Naive thymus-derived CD8-positive, alpha-beta T cell (primary cell): ENCODE measurements at regions not wholly inside any gene's neighbourhood (a gene's known extent, or its start where the extent isn't known, plus 50 kb on each side); places are given as distances from the start of the nearest gene placed in this dataset.
"Not testable (repeated sequence)": the region's sequence is repeated elsewhere in the genome, so short reads cannot be mapped to it uniquely, and the experiment has no call there.

Experiments
- ATAC-seq, 2 donors: fragments of 150-1000 bp; cut with Tn5 transposase in 1 of 2; sonication (Bioruptor Pico), chemical (Tn5 transposase) in 1 of 2; 1 replicate in 1 of 2; 2 replicates in 1 of 2; pipeline ENCODE4 v1.10.0; 2021; ENCODE audit warnings: mild to moderate bottlenecking in 2 of 2, moderate library complexity in 2 of 2
- POLR2A ChIA-PET: fragments of 350-600 bp; sonication (Branson Sonifier 250); formaldehyde crosslinking; loops from one replicate; lab custom pipeline; 2021; ENCODE audit warnings: antibody characterized with exemption; lab: Charles Lee
- DNase-seq, 10 donors: peaks; one replicate each; pipeline versions ENCODE4 v3.0.0 to v3.0.0-alpha.2; 2020 to 2022
- H3K27ac Mint-ChIP-seq, 10 donors: one replicate each; pipeline ENCODE4 v1.8.0; 2020 to 2022; ENCODE audit warnings: mild to moderate bottlenecking in 10 of 10, mixed read lengths in 10 of 10, moderate library complexity in 4 of 10, inconsistent platforms in 1 of 10
- H3K27me3 Mint-ChIP-seq, 5 donors: one replicate each; pipeline ENCODE4 v1.8.0; 2021 to 2022; ENCODE audit warnings: mixed read lengths in 5 of 5
- H3K36me3 Mint-ChIP-seq, 3 donors: one replicate each; pipeline ENCODE4 v1.8.0; 2020 to 2022; ENCODE audit warnings: mixed read lengths in 3 of 3, mild to moderate bottlenecking in 2 of 3, inconsistent platforms in 1 of 3
- H3K4me1 Mint-ChIP-seq, 4 donors: one replicate each; pipeline ENCODE4 v1.8.0; 2021 to 2022; ENCODE audit warnings: mixed read lengths in 4 of 4
- H3K4me3 Mint-ChIP-seq, 10 donors: one replicate each; pipeline ENCODE4 v1.8.0; 2020 to 2022; ENCODE audit warnings: mild to moderate bottlenecking in 10 of 10, mixed read lengths in 10 of 10, moderate library complexity in 6 of 10, inconsistent platforms in 1 of 10
- H3K9me3 Mint-ChIP-seq, 9 donors: one replicate each; pipeline ENCODE4 v1.8.0; 2020 to 2022; ENCODE audit warnings: mixed read lengths in 9 of 9, mild to moderate bottlenecking in 3 of 9, inconsistent platforms in 1 of 9, moderate library complexity in 1 of 9

DNA sequence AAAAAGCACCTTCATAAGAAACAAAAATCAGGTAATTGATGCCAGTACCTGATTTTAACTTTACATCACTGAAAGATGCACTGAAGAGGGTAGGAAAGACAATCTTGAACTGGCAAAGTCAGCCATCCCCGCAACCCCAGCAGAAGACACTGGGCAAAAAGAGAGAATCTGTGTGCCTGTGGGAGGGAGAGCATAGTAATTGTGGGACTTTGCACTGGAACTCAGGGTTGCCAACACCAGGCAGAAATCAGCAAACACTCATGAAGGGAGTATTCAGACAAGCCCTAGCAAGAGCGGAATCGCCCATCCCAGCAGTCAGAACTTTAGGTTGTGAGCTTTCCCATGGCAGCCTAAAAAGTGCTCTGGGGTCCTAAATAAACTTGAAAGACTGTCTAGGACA lies 344.6 kb upstream of the GJE1 start:
- Mint-ChIP-seq H3K4me3 (no peak overlapping the region), H3K27ac (peak overlapping the region in 1 of 10 donors; percentile 1), H3K27me3 (no peaks in the 10 kb centered on the region), H3K36me3 (peaks cover 0 to 3% (median 0%) of the 10 kb centered on the region in 3 donors), H3K4me1 (peaks cover 0 to 3% (median 0%) of the 10 kb centered on the region in 4 donors), H3K9me3 (peaks cover 0 to 16% (median 0%) of the 10 kb centered on the region in 9 donors)
- POLR2A ChIA-PET = no interaction called here
- DNase-seq (no peak), ATAC-seq (no peak)

- no peak for DNase-seq
- H3K36me3 Mint-ChIP-seq = no peaks in the 10 kb centered on the region
- POLR2A ChIA-PET = no interaction called here
These were observed 349.1 kb upstream of the GJE1 start for GRCh38 chr6:141783585-141783984.

DNA sequence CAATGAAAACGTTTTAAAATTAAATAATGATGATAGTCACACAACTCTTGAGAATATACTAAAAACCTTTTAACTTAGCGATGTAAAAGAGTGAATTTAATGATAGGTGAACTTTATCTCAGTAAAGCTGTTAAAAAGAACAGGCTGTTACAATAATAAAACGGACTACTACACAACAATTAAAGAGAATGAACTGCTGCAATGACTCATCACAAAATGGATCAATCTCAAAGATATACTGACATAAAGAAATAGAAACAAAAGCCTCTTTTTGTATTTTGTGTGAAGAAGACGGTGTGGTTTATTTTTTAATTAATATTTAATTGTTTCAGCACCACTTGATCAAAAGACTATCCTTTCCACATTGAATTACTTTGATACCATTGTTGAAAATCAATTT lies 352.4 kb upstream of the GJE1 start:
- POLR2A ChIA-PET = no interaction called here
- H3K4me3 Mint-ChIP-seq = no peak overlapping the region
- no peaks in the 10 kb centered on the region for H3K4me1 Mint-ChIP-seq
- ATAC-seq (no peak), DNase-seq (no peak)
- no peaks in the 10 kb centered on the region for H3K36me3 Mint-ChIP-seq
- no peak overlapping the region for H3K27ac Mint-ChIP-seq
- peaks cover 0 to 3% (median 0%) of the 10 kb centered on the region in 9 donors for H3K9me3 Mint-ChIP-seq
- no peaks in the 10 kb centered on the region for H3K27me3 Mint-ChIP-seq

More at GRCh38 chr6:141783585-141783984, 349.1 kb upstream of the GJE1 start:
- Mint-ChIP-seq H3K9me3 (peaks cover 0 to 3% (median 0%) of the 10 kb centered on the region in 9 donors), H3K4me1 (peaks cover 0 to 2% (median 0%) of the 10 kb centered on the region in 4 donors), H3K27me3 (no peaks in the 10 kb centered on the region), H3K27ac (no peak overlapping the region), H3K4me3 (no peak overlapping the region)
- ATAC-seq = no peak

GRCh38 chr6:141764388-141764787 lies 368.3 kb upstream of the GJE1 start:
- Mint-ChIP-seq H3K9me3 (peaks cover 0 to 14% (median 0%) of the 10 kb centered on the region in 9 donors), H3K27ac (no peak overlapping the region), H3K4me3 (no peak overlapping the region), H3K27me3 (peaks cover 0 to 1% (median 0%) of the 10 kb centered on the region in 5 donors), H3K4me1 (peaks cover 0 to 1% (median 0%) of the 10 kb centered on the region in 4 donors), H3K36me3 (no peaks in the 10 kb centered on the region)
- no peak for DNase-seq
- no peak for ATAC-seq
- POLR2A ChIA-PET = no interaction called here

- Mint-ChIP-seq H3K27ac (no peak overlapping the region), H3K27me3 (no peaks in the 10 kb centered on the region), H3K36me3 (peaks cover 0 to 1% (median 0%) of the 10 kb centered on the region in 3 donors), H3K4me3 (no peak overlapping the region), H3K9me3 (peaks cover 0 to 8% (median 0%) of the 10 kb centered on the region in 9 donors), H3K4me1 (peaks cover 0 to 4% (median under 1%) of the 10 kb centered on the region in 4 donors)
- POLR2A ChIA-PET = no interaction called here
- DNase-seq = no peak
- no peak for ATAC-seq
These were observed 374.3 kb upstream of the GJE1 start for GRCh38 chr6:141758430-141758829.

GRCh38 chr6:141753180-141753579 lies 379.5 kb upstream of the GJE1 start:
- Mint-ChIP-seq H3K27me3 (no peaks in the 10 kb centered on the region), H3K27ac (peak overlapping the region in 1 of 10 donors; percentile 33), H3K4me3 (no peak overlapping the region), H3K9me3 (no peaks in the 10 kb centered on the region), H3K36me3 (no peaks in the 10 kb centered on the region), H3K4me1 (peaks cover 0 to 9% (median under 1%) of the 10 kb centered on the region in 4 donors)
- POLR2A ChIA-PET = no interaction called here
- no peak for DNase-seq
- ATAC-seq = no peak

DNA sequence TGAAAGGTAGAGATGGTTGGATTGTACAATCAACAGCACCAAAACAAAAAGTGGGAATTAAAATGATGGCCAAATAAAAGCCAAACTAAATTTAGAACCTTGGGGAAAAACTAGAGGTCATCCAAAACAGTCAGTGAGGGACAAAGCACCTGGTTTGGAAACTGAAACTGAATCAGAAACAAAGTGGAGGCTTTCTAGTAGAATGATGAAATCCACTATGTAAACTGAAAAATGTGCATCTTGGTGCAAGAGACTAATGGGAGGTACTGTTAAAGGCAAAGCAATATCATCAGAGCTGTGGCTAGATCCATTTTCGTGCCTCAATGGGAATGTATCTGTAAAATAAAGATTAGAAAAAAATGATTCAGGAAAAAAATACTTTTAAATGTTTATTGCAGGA lies 380.0 kb upstream of the GJE1 start:
- H3K4me3 Mint-ChIP-seq = no peak overlapping the region
- H3K27ac Mint-ChIP-seq = peak overlapping the region in 2 of 10 donors; percentile 33 to 54
- H3K27me3 Mint-ChIP-seq = no peaks in the 10 kb centered on the region
- peaks cover 0 to 3% (median 0%) of the 10 kb centered on the region in 9 donors for H3K9me3 Mint-ChIP-seq
- H3K4me1 Mint-ChIP-seq = peaks cover 0 to 9% (median under 1%) of the 10 kb centered on the region in 4 donors
- no peaks in the 10 kb centered on the region for H3K36me3 Mint-ChIP-seq
- POLR2A ChIA-PET = no interaction called here
- ATAC-seq = no peak
- no peak for DNase-seq

DNA sequence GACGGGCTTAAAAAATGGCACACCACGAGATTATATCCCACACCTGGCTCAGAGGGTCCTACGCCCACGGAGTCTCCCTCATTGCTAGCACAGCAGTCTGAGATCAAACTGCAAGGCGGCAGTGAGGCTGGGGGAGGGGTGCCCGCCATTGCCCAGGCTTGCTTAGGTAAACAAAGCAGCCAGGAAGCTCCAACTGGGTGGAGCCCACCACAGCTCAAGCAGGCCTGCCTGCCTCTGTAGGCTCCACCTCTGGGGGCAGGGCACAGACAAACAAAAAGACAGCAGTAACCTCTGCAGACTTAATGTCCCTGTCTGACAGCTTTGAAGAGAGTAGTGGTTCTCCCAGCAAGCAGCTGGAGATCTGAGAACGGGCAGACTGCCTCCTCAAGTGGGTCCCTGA lies 386.4 kb upstream of the GJE1 start:
- H3K27me3 Mint-ChIP-seq, H3K4me1 Mint-ChIP-seq, ATAC-seq, H3K36me3 Mint-ChIP-seq, POLR2A ChIA-PET, DNase-seq, H3K27ac Mint-ChIP-seq, H3K4me3 Mint-ChIP-seq: not testable (repeated sequence)
- peaks cover 0 to 17% (median 2%) of the 10 kb centered on the region in 9 donors for H3K9me3 Mint-ChIP-seq

- DNase-seq = no peak
- Mint-ChIP-seq H3K4me3 (no peak overlapping the region), H3K27me3 (peaks cover 0 to 2% (median 0%) of the 10 kb centered on the region in 5 donors), H3K9me3 (peaks cover 0 to 17% (median 2%) of the 10 kb centered on the region in 9 donors), H3K4me1 (no peaks in the 10 kb centered on the region), H3K36me3 (peaks cover 0 to 4% (median 0%) of the 10 kb centered on the region in 3 donors), H3K27ac (no peak overlapping the region)
- POLR2A ChIA-PET = no interaction called here
- ATAC-seq = no peak
These were observed 387.8 kb upstream of the GJE1 start for GRCh38 chr6:141744971-141745370.

DNA sequence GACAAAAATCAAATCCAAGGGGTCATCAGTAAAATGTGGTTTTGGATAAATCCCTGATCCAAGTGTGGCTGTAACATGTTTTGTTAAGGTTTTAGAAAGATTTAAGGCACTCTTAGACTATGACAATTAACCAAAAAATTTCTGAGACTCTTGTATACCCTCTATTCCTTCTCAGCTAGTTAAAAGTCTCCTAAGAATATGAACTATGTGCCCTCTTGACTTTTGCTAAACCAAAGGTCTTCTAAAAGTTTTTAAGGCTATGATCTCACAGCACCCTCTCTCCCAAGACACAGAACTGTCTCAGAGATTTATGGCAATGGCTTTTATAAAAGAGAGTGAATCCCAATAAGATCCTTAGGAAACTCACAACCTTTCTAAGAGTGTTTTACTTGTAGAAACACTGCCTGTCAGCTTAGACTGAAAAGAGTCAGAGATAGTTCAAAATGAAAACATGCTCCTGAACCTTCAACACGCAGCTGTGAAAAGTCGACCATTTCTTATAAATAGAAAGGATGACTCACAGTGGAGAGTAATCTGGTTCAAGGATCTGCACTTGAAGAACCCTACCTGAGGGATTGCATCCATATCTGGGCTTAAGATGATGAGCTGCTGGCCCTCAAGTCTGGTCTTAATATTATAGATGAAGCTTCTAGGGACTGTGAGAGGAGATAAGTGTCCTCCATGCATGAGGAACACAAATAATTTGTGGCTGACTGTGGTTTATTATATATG lies 388.4 kb upstream of the GJE1 start:
- POLR2A ChIA-PET = no interaction called here
- no peak for DNase-seq
- Mint-ChIP-seq H3K4me3 (no peak overlapping the region), H3K27me3 (peaks cover 0 to 2% (median 0%) of the 10 kb centered on the region in 5 donors), H3K36me3 (peaks cover 0 to 4% (median 0%) of the 10 kb centered on the region in 3 donors), H3K9me3 (peaks cover 0 to 17% (median 2%) of the 10 kb centered on the region in 9 donors), H3K27ac (peak overlapping the region in 1 of 10 donors; percentile 70), H3K4me1 (no peaks in the 10 kb centered on the region)
- no peak for ATAC-seq

DNA sequence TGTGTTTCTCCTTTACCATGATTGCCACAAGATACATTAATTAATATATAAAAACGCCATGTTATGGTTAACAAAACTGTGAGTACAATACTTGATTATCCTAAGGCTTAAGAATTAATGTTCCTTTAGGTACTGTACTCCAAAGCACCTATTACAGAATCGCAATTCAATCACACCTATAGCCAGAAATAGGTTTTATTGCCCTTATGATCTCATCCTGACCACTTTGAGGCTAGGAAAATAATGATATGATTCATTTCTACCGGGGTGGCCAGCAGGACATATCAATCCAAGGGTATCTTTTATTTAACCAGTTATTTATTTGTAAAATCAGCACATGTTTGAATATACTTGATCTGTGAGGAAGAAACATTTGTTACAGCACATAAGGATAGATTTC lies 396.6 kb upstream of the GJE1 start:
- Mint-ChIP-seq H3K4me3 (no peak overlapping the region), H3K27me3 (peaks cover 0 to 2% (median 0%) of the 10 kb centered on the region in 5 donors), H3K9me3 (no peaks in the 10 kb centered on the region), H3K27ac (no peak overlapping the region), H3K36me3 (no peaks in the 10 kb centered on the region), H3K4me1 (peaks cover 0 to 1% (median 0%) of the 10 kb centered on the region in 4 donors)
- DNase-seq (no peak), ATAC-seq (no peak)
- POLR2A ChIA-PET = no interaction called here

GRCh38 chr6:141735126-141735525 lies 397.6 kb upstream of the GJE1 start:
- DNase-seq (no peak), ATAC-seq (no peak)
- peaks cover 0 to 1% (median 0%) of the 10 kb centered on the region in 4 donors for H3K4me1 Mint-ChIP-seq
- no peak overlapping the region for H3K4me3 Mint-ChIP-seq
- H3K9me3 Mint-ChIP-seq = no peaks in the 10 kb centered on the region
- no peak overlapping the region for H3K27ac Mint-ChIP-seq
- POLR2A ChIA-PET = no interaction called here
- H3K36me3 Mint-ChIP-seq = no peaks in the 10 kb centered on the region
- peaks cover 0 to 2% (median 0%) of the 10 kb centered on the region in 5 donors for H3K27me3 Mint-ChIP-seq

GRCh38 chr6:141734071-141734840 lies 398.5 kb upstream of the GJE1 start:
- H3K9me3 Mint-ChIP-seq = no peaks in the 10 kb centered on the region
- H3K4me3 Mint-ChIP-seq = no peak overlapping the region
- no peak overlapping the region for H3K27ac Mint-ChIP-seq
- POLR2A ChIA-PET = no interaction called here
- H3K4me1 Mint-ChIP-seq = peaks cover 0 to 1% (median 0%) of the 10 kb centered on the region in 4 donors
- H3K36me3 Mint-ChIP-seq = no peaks in the 10 kb centered on the region
- DNase-seq (no peak), ATAC-seq (no peak)
- H3K27me3 Mint-ChIP-seq = peaks cover 0 to 2% (median 0%) of the 10 kb centered on the region in 5 donors
